Smooth muscle cell (in vitro differentiated cells): ENCODE measurements at regions not wholly inside any gene's neighbourhood (a gene's known extent, or its start where the extent isn't known, plus 50 kb on each side); places are given as distances from the start of the nearest gene placed in this dataset.
"Not testable (repeated sequence)": the region's sequence is repeated elsewhere in the genome, so short reads cannot be mapped to it uniquely, and the experiment has no call there.

ENCODE experiments used
- DNase-seq: peaks from one replicate; lab custom pipeline; 2025; ENCODE audit not compliant: unreplicated experiment; lab: John Stamatoyannopoulos, UW
- H2AFZ ChIP-seq: fragments of 200-600 bp; sonication (generic); 2 replicates; pipeline ENCODE4 v1.6.0; 2016; ENCODE audit warnings: antibody characterized with exemption, low read depth, mild to moderate bottlenecking
- H3F3A ChIP-seq: fragments of 200-600 bp; sonication (generic); 2 replicates; pipeline ENCODE4 v1.6.0; 2017; ENCODE audit warnings: antibody characterized with exemption, low read depth
- H3K27ac ChIP-seq: fragments of 200-600 bp; sonication (generic); 2 replicates; pipeline ENCODE4 v1.5.1; 2016; ENCODE audit warnings: low read depth, mild to moderate bottlenecking
- H3K27me3 ChIP-seq: fragments of 200-600 bp; sonication (generic); 2 replicates; pipeline ENCODE4 v1.6.1; 2016; ENCODE audit warnings: low read depth, mild to moderate bottlenecking
- H3K36me3 ChIP-seq: fragments of 200-600 bp; sonication (generic); 2 replicates; pipeline ENCODE4 v1.5.1; 2016; ENCODE audit warnings: low read depth
- H3K4me1 ChIP-seq: fragments of 200-600 bp; sonication (generic); 2 replicates; pipeline ENCODE4 v1.5.1; 2016; ENCODE audit warnings: low read depth
- H3K4me2 ChIP-seq: fragments of 200-600 bp; sonication (generic); 2 replicates; pipeline ENCODE4 v1.6.0; 2016; ENCODE audit warnings: mild to moderate bottlenecking
- H3K4me3 ChIP-seq: fragments of 200-600 bp; sonication (generic); 2 replicates; pipeline ENCODE4 v1.5.1; 2016; ENCODE audit warnings: mild to moderate bottlenecking
- H3K79me2 ChIP-seq: fragments of 200-600 bp; sonication (generic); 2 replicates; pipeline ENCODE4 v1.6.0; 2016; ENCODE audit warnings: low read depth, mild to moderate bottlenecking
- H3K9ac ChIP-seq: fragments of 200-600 bp; sonication (generic); 2 replicates; pipeline ENCODE4 v1.6.0; 2016; ENCODE audit warnings: low read depth
- H3K9me3 ChIP-seq: fragments of 200-600 bp; sonication (generic); replicated peaks from 2 replicates; pipeline ENCODE4 v1.5.1; 2016; ENCODE audit warnings: low read depth
- H4K20me1 ChIP-seq: fragments of 200-600 bp; sonication (generic); 2 replicates; pipeline ENCODE4 v1.6.0; 2016; ENCODE audit warnings: low read depth
- CTCF ChIP-seq: fragments of 200-600 bp; sonication (generic); IDR thresholded peaks from 2 replicates; pipeline ENCODE4 v1.5.1; 2017; ENCODE audit warnings: borderline replicate concordance, mild to moderate bottlenecking, antibody characterized with exemption; ENCODE audit not compliant: insufficient read depth, poor library complexity, severe bottlenecking
- WGBS: methylation state at CpG from one replicate; pipeline ENCODE4 v1.1.7; 2016; ENCODE audit warnings: low lambda C conversion rate; 5-methylcytosine and 5-hydroxymethylcytosine counted together

- H3K36me3 ChIP-seq = no peaks in the 10 kb centered on the region
- DNase-seq = no peak
- no peak overlapping the region for H3K27ac ChIP-seq
- WGBS = 50% methylated on average over 3 of the region's 3 CpGs
- H4K20me1 ChIP-seq = no peaks in the 10 kb centered on the region
- H3F3A ChIP-seq = no peaks in the 10 kb centered on the region
- no peaks in the 10 kb centered on the region for H3K27me3 ChIP-seq
- H3K9ac ChIP-seq = no peak overlapping the region
- H3K4me1 ChIP-seq = peaks cover 3% of the 10 kb centered on the region
- no peak overlapping the region for H3K4me3 ChIP-seq
- no peaks in the 10 kb centered on the region for H3K9me3 ChIP-seq
- no peak overlapping the region for H3K4me2 ChIP-seq
- TF ChIP-seq CTCF = no peak
- no peak overlapping the region for H2AFZ ChIP-seq
- H3K79me2 ChIP-seq = no peaks in the 10 kb centered on the region
These were observed 829.5 kb downstream of the REEP3 start for GRCh38 chr10:64350665-64351064.

DNA sequence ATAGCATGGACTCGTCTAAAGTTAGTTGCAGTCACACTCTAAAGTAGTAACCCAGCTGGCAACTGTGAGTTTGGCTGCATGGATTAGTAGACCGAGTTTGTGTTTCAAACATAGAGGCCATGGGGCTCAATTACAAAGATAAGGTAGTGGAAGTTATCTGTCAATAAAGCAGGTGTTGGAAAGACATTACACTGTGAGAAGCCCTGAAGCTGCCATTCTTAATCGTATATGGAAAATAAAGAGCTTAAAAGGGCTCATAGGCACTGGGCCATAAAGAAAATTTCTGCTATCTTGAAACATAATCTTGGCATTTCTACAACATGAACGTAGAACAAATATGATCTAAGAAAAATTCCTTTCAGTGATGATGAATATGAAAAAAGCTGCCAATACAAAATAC lies 837.7 kb downstream of the REEP3 start:
- H3K79me2 ChIP-seq = no peaks in the 10 kb centered on the region
- no peaks in the 10 kb centered on the region for H3K4me1 ChIP-seq
- H3K36me3 ChIP-seq = no peaks in the 10 kb centered on the region
- H3F3A ChIP-seq = no peaks in the 10 kb centered on the region
- DNase-seq = no peak
- H3K9me3 ChIP-seq = no peaks in the 10 kb centered on the region
- no peak overlapping the region for H3K4me3 ChIP-seq
- no peak for TF ChIP-seq CTCF
- 77% methylated on average over 4 of the region's 4 CpGs for WGBS
- no peaks in the 10 kb centered on the region for H4K20me1 ChIP-seq
- H2AFZ ChIP-seq = no peak overlapping the region
- no peak overlapping the region for H3K27ac ChIP-seq
- no peaks in the 10 kb centered on the region for H3K27me3 ChIP-seq
- no peak overlapping the region for H3K9ac ChIP-seq
- H3K4me2 ChIP-seq = no peak overlapping the region

GRCh38 chr10:64360240-64360639 lies 839.0 kb downstream of the REEP3 start:
- not testable (repeated sequence) for H3K36me3 ChIP-seq, H3K9me3 ChIP-seq, H3K27ac ChIP-seq, H3K27me3 ChIP-seq, H3K79me2 ChIP-seq, H3K4me1 ChIP-seq, H3K4me3 ChIP-seq, H3F3A ChIP-seq, H3K4me2 ChIP-seq, DNase-seq, H4K20me1 ChIP-seq, H2AFZ ChIP-seq, H3K9ac ChIP-seq
- WGBS = 69% methylated on average over 6 of the region's 6 CpGs

DNA sequence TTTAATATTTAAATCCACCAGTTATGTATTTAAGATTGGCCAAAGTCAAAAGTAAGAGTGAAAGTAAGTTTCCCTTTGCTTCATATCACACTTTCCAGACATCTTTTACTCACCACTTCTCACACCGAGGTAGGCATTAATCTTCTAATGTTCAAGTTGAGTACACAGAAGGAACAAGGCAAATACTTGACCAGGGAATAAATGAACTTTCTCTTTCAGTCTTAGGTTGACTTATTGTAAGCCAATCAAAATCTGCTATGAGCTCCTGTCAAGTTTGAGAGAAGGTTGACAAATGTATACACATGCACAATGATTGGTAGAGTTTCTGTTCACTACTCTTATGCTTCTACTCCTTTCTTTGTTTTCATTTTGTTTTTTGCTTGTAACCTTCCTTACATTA lies 842.5 kb downstream of the REEP3 start:
- no peak overlapping the region for H3K4me3 ChIP-seq
- peaks cover 12% of the 10 kb centered on the region for H3K4me1 ChIP-seq
- TF ChIP-seq CTCF = no peak
- no peaks in the 10 kb centered on the region for H3K36me3 ChIP-seq
- H3K4me2 ChIP-seq = no peak overlapping the region
- no peaks in the 10 kb centered on the region for H3K27me3 ChIP-seq
- no peak for DNase-seq
- H4K20me1 ChIP-seq = no peaks in the 10 kb centered on the region
- H2AFZ ChIP-seq = no peak overlapping the region
- no peaks in the 10 kb centered on the region for H3K9me3 ChIP-seq
- WGBS = 91% methylated on average over 1 of the region's 1 CpG
- no peak overlapping the region for H3K27ac ChIP-seq
- no peaks in the 10 kb centered on the region for H3K79me2 ChIP-seq
- H3K9ac ChIP-seq = no peak overlapping the region
- H3F3A ChIP-seq = no peaks in the 10 kb centered on the region
